ENCODE measurements at regions not wholly inside any gene's neighbourhood (a gene's known extent, or its start where the extent isn't known, plus 50 kb on each side); places are given as distances from the start of the nearest gene placed in this dataset.

DNA sequence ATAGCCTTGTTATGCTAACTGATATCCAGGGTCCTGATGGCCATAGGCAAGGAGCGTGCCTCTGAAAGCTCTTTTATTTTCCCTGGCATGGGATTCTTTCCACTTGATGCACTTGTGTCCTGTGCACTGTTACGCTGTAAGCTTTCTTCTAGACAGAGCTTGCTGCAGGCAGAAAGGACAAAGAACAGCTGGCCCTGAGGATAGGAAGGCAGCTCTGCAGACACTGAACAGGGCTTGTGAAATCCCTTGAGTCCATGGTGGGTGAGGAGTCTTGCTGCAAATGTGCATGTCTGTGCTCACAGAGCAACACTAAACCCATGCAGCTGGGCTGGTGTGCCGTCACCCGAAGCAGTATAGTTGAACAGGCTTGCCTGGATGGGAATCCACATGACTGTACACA lies 126.6 kb downstream of the AKAP11 start:
- Histone ChIP-seq H3K27ac (ENCODE audit: low read length, poor library complexity, severe bottlenecking) (no peak overlapping the region), H3K4me3 (ENCODE audit: insufficient read depth in 1 of 2, low read depth in 1 of 2, low read length in 2 of 2) (no peak overlapping the region), H2BK15ac (ENCODE audit: low read depth, poor library complexity, severe bottlenecking) (no peak overlapping the region), H3K9ac (ENCODE audit: low read length) (no peak overlapping the region), H4K91ac (ENCODE audit: low read length) (no peak overlapping the region), H3K14ac (ENCODE audit: low read length in 2 of 2) (no peak overlapping the region), H3K4me1 (ENCODE audit: control insufficient read depth, insufficient read depth, low read depth, low read length) (no peaks in the 10 kb centered on the region), H2BK120ac (ENCODE audit: low read depth, low read length) (no peak overlapping the region), H3K4ac (ENCODE audit: low read depth in 1 of 2, low read length in 2 of 2) (no peak overlapping the region), H2AFZ (ENCODE audit: low read depth, low read length) (no peak overlapping the region), H3K27me3 (ENCODE audit: control insufficient read depth in 1 of 2, insufficient read depth in 1 of 2, low read length in 2 of 2) (peaks cover 0 to 23% of the 10 kb centered on the region in 2 experiments), H3K18ac (ENCODE audit: low read depth in 1 of 2, low read length in 2 of 2) (no peak overlapping the region), H2AK5ac (ENCODE audit: low read length, severe bottlenecking) (no peak overlapping the region), H2BK5ac (ENCODE audit: low read depth, low read length, poor library complexity, severe bottlenecking) (no peak overlapping the region), H2BK12ac (ENCODE audit: low read length in 2 of 2) (no peak overlapping the region), H3K79me1 (replicated peaks; ENCODE audit: low read length, poor library complexity, severe bottlenecking) (no peaks in the 10 kb centered on the region), H3K36me3 (ENCODE audit: control insufficient read depth in 1 of 2, insufficient read depth in 2 of 2, low read depth in 1 of 2, low read length in 2 of 2) (no peaks in the 10 kb centered on the region), H4K8ac (ENCODE audit: low read length) (no peak overlapping the region), H3K9me3 (ENCODE audit: control insufficient read depth, low read length) (no peaks in the 10 kb centered on the region), H3K4me2 (ENCODE audit: low read length, poor library complexity, severe bottlenecking) (no peak overlapping the region), H3K23ac (ENCODE audit: low read length in 2 of 2) (no peak overlapping the region)
- WGBS: 72% methylated on average over 4 of the region's 4 CpGs
- DNase-seq: peak; percentile 84

DNA sequence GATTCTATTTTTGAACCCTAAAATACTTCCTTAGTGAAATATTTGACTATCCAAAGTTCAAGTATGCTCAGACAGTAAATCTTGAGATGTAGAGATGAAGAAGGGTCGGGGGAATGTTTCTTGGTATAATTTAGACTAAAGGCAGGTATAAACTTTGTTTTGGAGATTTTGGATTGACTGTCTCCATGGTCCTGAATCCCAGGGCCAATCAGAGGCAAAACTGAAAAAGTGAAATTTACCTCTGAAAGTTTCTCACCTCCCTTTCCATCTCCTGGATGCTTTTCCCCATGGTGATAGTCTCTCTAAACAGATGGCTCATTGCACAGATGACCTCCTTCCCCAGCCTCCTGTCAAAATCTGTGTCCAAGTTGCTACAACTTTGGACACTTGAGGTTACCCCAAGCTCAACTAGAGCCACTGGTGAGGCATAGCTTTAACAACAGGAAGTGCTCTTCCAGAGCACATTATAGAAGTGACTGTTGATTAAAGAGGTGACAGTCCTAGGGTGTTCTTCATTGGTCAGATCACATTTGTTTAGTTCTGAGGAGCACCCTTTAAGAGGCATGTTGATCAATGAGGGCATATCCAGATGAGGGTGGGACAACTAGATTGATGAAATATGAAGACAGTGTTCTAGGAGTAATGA lies 128.4 kb downstream of the AKAP11 start:
- no peak overlapping the region for H4K8ac ChIP-seq (ENCODE audit: low read length)
- DNase-seq: no peak
- no peak overlapping the region for H3K4me3 ChIP-seq (ENCODE audit: insufficient read depth in 1 of 2, low read depth in 1 of 2, low read length in 2 of 2)
- H2BK120ac ChIP-seq (ENCODE audit: low read depth, low read length): no peak overlapping the region
- H2AFZ ChIP-seq (ENCODE audit: low read depth, low read length): no peak overlapping the region
- H3K79me1 ChIP-seq (replicated peaks; ENCODE audit: low read length, poor library complexity, severe bottlenecking): no peaks in the 10 kb centered on the region
- H3K14ac ChIP-seq (ENCODE audit: low read length in 2 of 2): no peak overlapping the region
- H4K91ac ChIP-seq (ENCODE audit: low read length): no peak overlapping the region
- peaks cover 0 to 11% of the 10 kb centered on the region in 2 experiments for H3K27me3 ChIP-seq (ENCODE audit: control insufficient read depth in 1 of 2, insufficient read depth in 1 of 2, low read length in 2 of 2)
- H3K36me3 ChIP-seq (ENCODE audit: control insufficient read depth in 1 of 2, insufficient read depth in 2 of 2, low read depth in 1 of 2, low read length in 2 of 2): no peaks in the 10 kb centered on the region
- H2BK15ac ChIP-seq (ENCODE audit: low read depth, poor library complexity, severe bottlenecking): no peak overlapping the region
- H2AK5ac ChIP-seq (ENCODE audit: low read length, severe bottlenecking): no peak overlapping the region
- H2BK5ac ChIP-seq (ENCODE audit: low read depth, low read length, poor library complexity, severe bottlenecking): no peak overlapping the region
- 40% methylated on average over 1 of the region's 1 CpG for WGBS
- no peak overlapping the region for H3K4ac ChIP-seq (ENCODE audit: low read depth in 1 of 2, low read length in 2 of 2)
- peaks cover 1% of the 10 kb centered on the region for H3K4me1 ChIP-seq (ENCODE audit: control insufficient read depth, insufficient read depth, low read depth, low read length)
- no peak overlapping the region for H3K23ac ChIP-seq (ENCODE audit: low read length in 2 of 2)
- H3K4me2 ChIP-seq (ENCODE audit: low read length, poor library complexity, severe bottlenecking): no peak overlapping the region
- no peaks in the 10 kb centered on the region for H3K9me3 ChIP-seq (ENCODE audit: control insufficient read depth, low read length)
- H3K27ac ChIP-seq (ENCODE audit: low read length, poor library complexity, severe bottlenecking): no peak overlapping the region
- no peak overlapping the region for H3K18ac ChIP-seq (ENCODE audit: low read depth in 1 of 2, low read length in 2 of 2)
- no peak overlapping the region for H3K9ac ChIP-seq (ENCODE audit: low read length)
- H2BK12ac ChIP-seq (ENCODE audit: low read length in 2 of 2): no peak overlapping the region

DNA sequence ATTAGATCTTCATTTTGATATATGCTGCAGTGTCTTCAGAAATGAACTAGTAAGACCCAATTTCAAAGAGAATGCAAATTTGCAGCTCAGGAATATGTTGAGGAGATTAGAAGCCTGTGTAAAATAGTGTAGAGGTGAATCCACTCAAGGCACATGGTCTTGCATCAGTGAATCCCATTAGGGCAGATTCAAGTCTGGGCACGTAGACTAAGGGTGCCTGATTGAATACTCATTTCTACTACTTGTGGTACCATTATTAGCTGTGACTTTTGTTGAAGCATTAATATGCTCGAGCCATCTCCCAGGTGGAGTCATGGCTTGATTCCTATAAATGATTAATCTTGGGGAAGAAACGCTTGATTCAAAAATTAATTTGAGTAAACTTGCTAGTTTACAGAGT lies 129.4 kb downstream of the AKAP11 start:
- no peak overlapping the region for H4K91ac ChIP-seq (ENCODE audit: low read length)
- H3K18ac ChIP-seq (ENCODE audit: low read depth in 1 of 2, low read length in 2 of 2): no peak overlapping the region
- no peak overlapping the region for H2BK15ac ChIP-seq (ENCODE audit: low read depth, poor library complexity, severe bottlenecking)
- peaks cover 0 to 7% of the 10 kb centered on the region in 2 experiments for H3K27me3 ChIP-seq (ENCODE audit: control insufficient read depth in 1 of 2, insufficient read depth in 1 of 2, low read length in 2 of 2)
- H3K14ac ChIP-seq (ENCODE audit: low read length in 2 of 2): no peak overlapping the region
- H2BK12ac ChIP-seq (ENCODE audit: low read length in 2 of 2): no peak overlapping the region
- WGBS: 69% methylated on average over 3 of the region's 3 CpGs
- H3K27ac ChIP-seq (ENCODE audit: low read length, poor library complexity, severe bottlenecking): no peak overlapping the region
- no peak overlapping the region for H3K9ac ChIP-seq (ENCODE audit: low read length)
- H3K36me3 ChIP-seq (ENCODE audit: control insufficient read depth in 1 of 2, insufficient read depth in 2 of 2, low read depth in 1 of 2, low read length in 2 of 2): no peaks in the 10 kb centered on the region
- H3K4me3 ChIP-seq (ENCODE audit: insufficient read depth in 1 of 2, low read depth in 1 of 2, low read length in 2 of 2): no peak overlapping the region
- H3K4ac ChIP-seq (ENCODE audit: low read depth in 1 of 2, low read length in 2 of 2): no peak overlapping the region
- H2AFZ ChIP-seq (ENCODE audit: low read depth, low read length): no peak overlapping the region
- no peak overlapping the region for H2BK120ac ChIP-seq (ENCODE audit: low read depth, low read length)
- no peak for DNase-seq
- no peaks in the 10 kb centered on the region for H3K9me3 ChIP-seq (ENCODE audit: control insufficient read depth, low read length)
- H3K4me1 ChIP-seq (ENCODE audit: control insufficient read depth, insufficient read depth, low read depth, low read length): peaks cover 5% of the 10 kb centered on the region
- no peak overlapping the region for H3K23ac ChIP-seq (ENCODE audit: low read length in 2 of 2)
- H2BK5ac ChIP-seq (ENCODE audit: low read depth, low read length, poor library complexity, severe bottlenecking): no peak overlapping the region
- H3K4me2 ChIP-seq (ENCODE audit: low read length, poor library complexity, severe bottlenecking): no peak overlapping the region
- H4K8ac ChIP-seq (ENCODE audit: low read length): no peak overlapping the region
- no peak overlapping the region for H2AK5ac ChIP-seq (ENCODE audit: low read length, severe bottlenecking)
- no peaks in the 10 kb centered on the region for H3K79me1 ChIP-seq (replicated peaks; ENCODE audit: low read length, poor library complexity, severe bottlenecking)

DNA sequence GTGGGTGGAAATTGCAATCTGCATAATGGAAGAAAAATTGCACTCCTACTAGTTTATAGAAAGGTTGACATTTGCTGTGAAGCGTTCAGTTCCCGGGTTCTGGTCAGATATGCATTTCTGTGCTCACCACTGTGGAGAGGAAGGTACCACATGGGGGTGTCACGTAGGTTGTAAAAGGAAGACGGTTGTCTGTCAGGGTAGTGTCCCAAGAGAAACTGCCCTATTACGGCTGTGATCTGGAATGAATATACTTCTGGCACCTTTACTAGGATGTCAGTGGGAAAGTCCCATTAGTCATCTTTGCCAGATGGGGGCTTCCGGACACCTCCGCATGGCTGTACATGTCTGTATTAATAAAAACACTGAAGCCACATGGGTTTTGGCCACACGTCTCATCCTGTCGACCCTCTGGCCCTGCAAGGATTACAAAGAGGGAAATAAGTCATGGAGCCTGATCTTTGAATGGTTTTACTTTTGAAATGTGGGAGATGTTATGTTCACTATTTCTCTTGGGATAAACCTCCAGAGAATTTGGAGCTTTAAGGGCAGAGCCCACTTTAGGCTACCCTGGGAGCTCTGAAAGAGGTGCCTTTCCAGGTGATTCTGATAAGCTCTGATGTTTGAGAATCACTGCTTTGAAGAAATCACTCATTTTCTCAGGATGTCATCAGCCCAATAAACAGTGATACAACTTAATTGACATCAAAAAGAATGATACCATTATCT lies 133.9 kb downstream of the AKAP11 start:
- H3K27me3 ChIP-seq (ENCODE audit: control insufficient read depth in 1 of 2, insufficient read depth in 1 of 2, low read length in 2 of 2): peaks cover 0 to 5% of the 10 kb centered on the region in 2 experiments
- peak overlapping the region in 1 of 2 experiments; percentile 45 for H2BK12ac ChIP-seq (ENCODE audit: low read length in 2 of 2)
- H3K9ac ChIP-seq (ENCODE audit: low read length): no peak overlapping the region
- no peak overlapping the region for H3K4ac ChIP-seq (ENCODE audit: low read depth in 1 of 2, low read length in 2 of 2)
- H4K8ac ChIP-seq (ENCODE audit: low read length): no peak overlapping the region
- 74% methylated on average over 9 of the region's 9 CpGs for WGBS
- H2BK15ac ChIP-seq (ENCODE audit: low read depth, poor library complexity, severe bottlenecking): no peak overlapping the region
- peak overlapping the region in 1 of 2 experiments; percentile 45 for H3K4me3 ChIP-seq (ENCODE audit: insufficient read depth in 1 of 2, low read depth in 1 of 2, low read length in 2 of 2)
- H3K23ac ChIP-seq (ENCODE audit: low read length in 2 of 2): no peak overlapping the region
- H3K14ac ChIP-seq (ENCODE audit: low read length in 2 of 2): no peak overlapping the region
- H3K4me2 ChIP-seq (ENCODE audit: low read length, poor library complexity, severe bottlenecking): peak overlapping the region; percentile 40
- peak; percentile 41 for DNase-seq
- peaks cover 5% of the 10 kb centered on the region for H3K4me1 ChIP-seq (ENCODE audit: control insufficient read depth, insufficient read depth, low read depth, low read length)
- no peak overlapping the region for H3K18ac ChIP-seq (ENCODE audit: low read depth in 1 of 2, low read length in 2 of 2)
- no peak overlapping the region for H3K27ac ChIP-seq (ENCODE audit: low read length, poor library complexity, severe bottlenecking)
- no peaks in the 10 kb centered on the region for H3K79me1 ChIP-seq (replicated peaks; ENCODE audit: low read length, poor library complexity, severe bottlenecking)
- H2BK5ac ChIP-seq (ENCODE audit: low read depth, low read length, poor library complexity, severe bottlenecking): no peak overlapping the region
- H4K91ac ChIP-seq (ENCODE audit: low read length): no peak overlapping the region
- H3K9me3 ChIP-seq (ENCODE audit: control insufficient read depth, low read length): no peaks in the 10 kb centered on the region
- no peaks in the 10 kb centered on the region for H3K36me3 ChIP-seq (ENCODE audit: control insufficient read depth in 1 of 2, insufficient read depth in 2 of 2, low read depth in 1 of 2, low read length in 2 of 2)
- H2AK5ac ChIP-seq (ENCODE audit: low read length, severe bottlenecking): no peak overlapping the region
- H2AFZ ChIP-seq (ENCODE audit: low read depth, low read length): no peak overlapping the region
- no peak overlapping the region for H2BK120ac ChIP-seq (ENCODE audit: low read depth, low read length)
